SK-N-SH treated with all-trans-retinoic acid at 6 μM for 48 hours (cell line): ENCODE measurements at regions not wholly inside any gene's neighbourhood (a gene's known extent, or its start where the extent isn't known, plus 50 kb on each side); places are given as distances from the start of the nearest gene placed in this dataset.

Experiments
- ATAC-seq: fragments of 200-7000 bp; cut with Tn5 transposase; 3 replicates; pipeline ENCODE4 v1.9.1; 2020; ENCODE audit warnings: mild to moderate bottlenecking, moderate library complexity
- BACH2 ChIP-seq: fragments of 250-450 bp; sonication (Bioruptor Pico); IDR thresholded peaks from 2 replicates; pipeline ENCODE4 v1.9.0; 2021; ENCODE audit warnings: mild to moderate bottlenecking, borderline replicate concordance
- CREB5 ChIP-seq: fragments of 250-450 bp; sonication (Bioruptor Pico); IDR thresholded peaks from 2 replicates; pipeline ENCODE4 v1.5.1; 2020; ENCODE audit warnings: low read depth, mild to moderate bottlenecking, moderate library complexity
- CSDC2 ChIP-seq: fragments of 250-450 bp; sonication (Bioruptor Pico); IDR thresholded peaks from 2 replicates; pipeline ENCODE4 v1.5.0; 2020; ENCODE audit warnings: mild to moderate bottlenecking, moderate library complexity
- CSRNP3 ChIP-seq: fragments of 250-450 bp; sonication (Bioruptor Pico); IDR thresholded peaks from 2 replicates; pipeline ENCODE4 v1.5.1; 2021; ENCODE audit warnings: mild to moderate bottlenecking, moderate library complexity
- ESRRG ChIP-seq: fragments of 250-450 bp; sonication (Bioruptor Pico); IDR thresholded peaks from 2 replicates; pipeline ENCODE4 v1.6.1; 2021; ENCODE audit warnings: mild to moderate bottlenecking
- ISL1 ChIP-seq: fragments of 250-450 bp; sonication (Bioruptor Pico); IDR thresholded peaks from 2 replicates; pipeline ENCODE4 v2.1.2; 2022; ENCODE audit warnings: mild to moderate bottlenecking, moderate library complexity
- PPARA ChIP-seq: fragments of 250-450 bp; sonication (Bioruptor Pico); IDR thresholded peaks from 2 replicates; pipeline ENCODE4 v1.5.0; 2020; ENCODE audit warnings: mild to moderate bottlenecking, borderline replicate concordance
- RARB ChIP-seq: fragments of 250-450 bp; sonication (Bioruptor Pico); IDR thresholded peaks from 2 replicates; pipeline ENCODE4 v1.8.0; 2021; ENCODE audit warnings: mild to moderate bottlenecking, moderate library complexity
- SNAI2 ChIP-seq: fragments of 250-450 bp; sonication (Bioruptor Pico); IDR thresholded peaks from 2 replicates; pipeline ENCODE4 v1.5.0; 2020; ENCODE audit warnings: mild to moderate bottlenecking, moderate library complexity
- TCF4 ChIP-seq: fragments of 250-450 bp; sonication (Bioruptor Pico); IDR thresholded peaks from 2 replicates; pipeline ENCODE4 v1.8.0; 2021; ENCODE audit warnings: mild to moderate bottlenecking, moderate library complexity, borderline replicate concordance
- TOX ChIP-seq: fragments of 250-450 bp; sonication (Bioruptor Pico); IDR thresholded peaks from 2 replicates; pipeline ENCODE4 v1.8.0; 2021; ENCODE audit warnings: mild to moderate bottlenecking, moderate library complexity, borderline replicate concordance
- TSHZ2 ChIP-seq: fragments of 250-450 bp; sonication (Bioruptor Pico); IDR thresholded peaks from 2 replicates; pipeline ENCODE4 v1.5.0; 2020; ENCODE audit warnings: mild to moderate bottlenecking, moderate library complexity
- ZC3H10 ChIP-seq: fragments of 250-450 bp; sonication (Bioruptor Pico); IDR thresholded peaks from 2 replicates; pipeline ENCODE4 v1.5.1; 2021; ENCODE audit warnings: mild to moderate bottlenecking, moderate library complexity
- ZFP3 ChIP-seq: fragments of 250-450 bp; sonication (Bioruptor Pico); IDR thresholded peaks from 2 replicates; pipeline ENCODE4 v1.5.0; 2020; ENCODE audit warnings: mild to moderate bottlenecking, moderate library complexity
- ZFP30 ChIP-seq: fragments of 450-650 bp; formaldehyde crosslinking; IDR thresholded peaks from 2 replicates; pipeline ENCODE4 v1.5.0; 2022; ENCODE audit warnings: mild to moderate bottlenecking, moderate library complexity
- ZNF565 ChIP-seq: fragments of 450-650 bp; formaldehyde crosslinking; conservative IDR thresholded peaks from 2 replicates; pipeline ENCODE4 v1.5.0; 2020; ENCODE audit warnings: low read depth, mild to moderate bottlenecking, moderate library complexity
- ZNF70 ChIP-seq: fragments of 450-650 bp; formaldehyde crosslinking; IDR thresholded peaks from 2 replicates; pipeline ENCODE4 v1.5.0; 2020; ENCODE audit warnings: mild to moderate bottlenecking, moderate library complexity
- TF ChIP-seq, protein P1 (sequence below): fragments of 250-450 bp; sonication (Bioruptor Pico); IDR thresholded peaks from 2 replicates; pipeline ENCODE4 v1.8.0; 2020; ENCODE audit warnings: mild to moderate bottlenecking, moderate library complexity, borderline replicate concordance
- TF ChIP-seq, protein P2 (sequence below): fragments of 250-450 bp; sonication (Bioruptor Pico); IDR thresholded peaks from 2 replicates; pipeline ENCODE4 v1.8.0; 2021; ENCODE audit warnings: low read depth, mild to moderate bottlenecking, moderate library complexity, borderline replicate concordance

GRCh38 chr5:74074111-74074510 lies 448.1 kb downstream of the ARHGEF28 start:
- TF ChIP-seq ZFP3 (CRISPR knock-in tag) (no peak), CSDC2 (CRISPR knock-in tag) (no peak), TSHZ2 (CRISPR knock-in tag) (no peak), BACH2 (CRISPR knock-in tag) (no peak), ZNF70 (CRISPR knock-in tag) (no peak), ESRRG (CRISPR knock-in tag) (no peak), ZC3H10 (CRISPR knock-in tag) (no peak), ISL1 (CRISPR knock-in tag) (no peak), ZNF565 (CRISPR knock-in tag) (no peak), SNAI2 (CRISPR knock-in tag) (no peak), PPARA (CRISPR knock-in tag) (no peak), ZFP30 (CRISPR knock-in tag) (no peak), TCF4 (CRISPR knock-in tag) (no peak)
- no peak for ATAC-seq

GRCh38 chr5:74073257-74073656 lies 447.3 kb downstream of the ARHGEF28 start:
- no peak for ATAC-seq
- TF ChIP-seq, protein P1, sequence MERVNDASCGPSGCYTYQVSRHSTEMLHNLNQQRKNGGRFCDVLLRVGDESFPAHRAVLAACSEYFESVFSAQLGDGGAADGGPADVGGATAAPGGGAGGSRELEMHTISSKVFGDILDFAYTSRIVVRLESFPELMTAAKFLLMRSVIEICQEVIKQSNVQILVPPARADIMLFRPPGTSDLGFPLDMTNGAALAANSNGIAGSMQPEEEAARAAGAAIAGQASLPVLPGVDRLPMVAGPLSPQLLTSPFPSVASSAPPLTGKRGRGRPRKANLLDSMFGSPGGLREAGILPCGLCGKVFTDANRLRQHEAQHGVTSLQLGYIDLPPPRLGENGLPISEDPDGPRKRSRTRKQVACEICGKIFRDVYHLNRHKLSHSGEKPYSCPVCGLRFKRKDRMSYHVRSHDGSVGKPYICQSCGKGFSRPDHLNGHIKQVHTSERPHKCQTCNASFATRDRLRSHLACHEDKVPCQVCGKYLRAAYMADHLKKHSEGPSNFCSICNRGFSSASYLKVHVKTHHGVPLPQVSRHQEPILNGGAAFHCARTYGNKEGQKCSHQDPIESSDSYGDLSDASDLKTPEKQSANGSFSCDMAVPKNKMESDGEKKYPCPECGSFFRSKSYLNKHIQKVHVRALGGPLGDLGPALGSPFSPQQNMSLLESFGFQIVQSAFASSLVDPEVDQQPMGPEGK (CRISPR knock-in tag): no peak
- TF ChIP-seq ZFP3 (CRISPR knock-in tag) (no peak), SNAI2 (CRISPR knock-in tag) (no peak), CSRNP3 (CRISPR knock-in tag) (no peak), ZFP30 (CRISPR knock-in tag) (no peak), BACH2 (CRISPR knock-in tag) (no peak), CSDC2 (CRISPR knock-in tag) (no peak), ESRRG (CRISPR knock-in tag) (no peak), TCF4 (CRISPR knock-in tag) (no peak), TSHZ2 (CRISPR knock-in tag) (no peak), PPARA (CRISPR knock-in tag) (no peak), RARB (no peak)

- TF ChIP-seq PPARA (CRISPR knock-in tag) (no peak), ESRRG (CRISPR knock-in tag) (no peak), ZC3H10 (CRISPR knock-in tag) (no peak), ZNF565 (CRISPR knock-in tag) (no peak), SNAI2 (CRISPR knock-in tag) (no peak), BACH2 (CRISPR knock-in tag) (no peak), TOX (no peak), CREB5 (no peak), CSDC2 (CRISPR knock-in tag) (no peak), TCF4 (CRISPR knock-in tag) (no peak), ZNF70 (CRISPR knock-in tag) (no peak)
- TF ChIP-seq, protein P2, sequence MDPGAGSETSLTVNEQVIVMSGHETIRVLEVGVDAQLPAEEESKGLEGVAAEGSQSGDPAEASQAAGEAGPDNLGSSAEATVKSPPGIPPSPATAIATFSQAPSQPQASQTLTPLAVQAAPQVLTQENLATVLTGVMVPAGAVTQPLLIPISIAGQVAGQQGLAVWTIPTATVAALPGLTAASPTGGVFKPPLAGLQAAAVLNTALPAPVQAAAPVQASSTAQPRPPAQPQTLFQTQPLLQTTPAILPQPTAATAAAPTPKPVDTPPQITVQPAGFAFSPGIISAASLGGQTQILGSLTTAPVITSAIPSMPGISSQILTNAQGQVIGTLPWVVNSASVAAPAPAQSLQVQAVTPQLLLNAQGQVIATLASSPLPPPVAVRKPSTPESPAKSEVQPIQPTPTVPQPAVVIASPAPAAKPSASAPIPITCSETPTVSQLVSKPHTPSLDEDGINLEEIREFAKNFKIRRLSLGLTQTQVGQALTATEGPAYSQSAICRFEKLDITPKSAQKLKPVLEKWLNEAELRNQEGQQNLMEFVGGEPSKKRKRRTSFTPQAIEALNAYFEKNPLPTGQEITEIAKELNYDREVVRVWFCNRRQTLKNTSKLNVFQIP (CRISPR knock-in tag): no peak
- TF ChIP-seq, protein P1 (CRISPR knock-in tag): no peak
- ATAC-seq: no peak
Observed at GRCh38 chr5:74072646-74073045, 446.6 kb downstream of the ARHGEF28 start.
